ENCODE measurements at regions not wholly inside any gene's neighbourhood (a gene's known extent, or its start where the extent isn't known, plus 50 kb on each side); places are given as distances from the start of the nearest gene placed in this dataset.

GRCh38 chr7:153858355-153858754 lies 193.8 kb upstream of the DPP6 start:
- no peak for DNase-seq
- no peaks in the 10 kb centered on the region for H3K9me3 ChIP-seq
- H3K4me1 ChIP-seq = no peaks in the 10 kb centered on the region
- H3K36me3 ChIP-seq = no peaks in the 10 kb centered on the region
- no peaks in the 10 kb centered on the region for H3K27me3 ChIP-seq
- TF ChIP-seq POLR2A (IDR thresholded peaks at IDR 0.05) = no peak
- TF ChIP-seq CTCF (IDR thresholded peaks at IDR 0.05) = no peak
- no peak overlapping the region for H3K27ac ChIP-seq
- no peak overlapping the region for H3K4me3 ChIP-seq

- Histone ChIP-seq H3K27ac (no peak overlapping the region), H3K27me3 (no peaks in the 10 kb centered on the region), H3K4me1 (no peaks in the 10 kb centered on the region), H3K36me3 (no peaks in the 10 kb centered on the region), H3K4me3 (no peak overlapping the region), H3K9me3 (no peaks in the 10 kb centered on the region)
- no peak for DNase-seq
- TF ChIP-seq POLR2A (IDR thresholded peaks at IDR 0.05) = no peak
- no peak for TF ChIP-seq CTCF (IDR thresholded peaks at IDR 0.05)
These were observed 193.0 kb upstream of the DPP6 start for GRCh38 chr7:153859239-153859638.

- Histone ChIP-seq H3K9me3 (peaks cover 0 to 9% (median 2%) of the 10 kb centered on the region in 4 donors), H3K27me3 (no peaks in the 10 kb centered on the region), H3K27ac (no peak overlapping the region), H3K4me3 (peak overlapping the region in 1 of 4 donors; percentile 34), H3K4me1 (no peaks in the 10 kb centered on the region), H3K36me3 (no peaks in the 10 kb centered on the region)
- DNase-seq = no peak
- no peak for TF ChIP-seq POLR2A (IDR thresholded peaks at IDR 0.05)
- no peak for TF ChIP-seq CTCF (IDR thresholded peaks at IDR 0.05)
These were observed 165.4 kb upstream of the DPP6 start for GRCh38 chr7:153886506-153887441.

- TF ChIP-seq POLR2A (IDR thresholded peaks at IDR 0.05) (no peak), CTCF (IDR thresholded peaks at IDR 0.05) (no peak)
- peak overlapping the region in 1 of 4 donors; percentile 34 for H3K4me3 ChIP-seq
These were observed 164.2 kb upstream of the DPP6 start for GRCh38 chr7:153887749-153888569.

GRCh38 chr7:153891990-153892389 lies 160.2 kb upstream of the DPP6 start:
- Histone ChIP-seq H3K36me3 (no peaks in the 10 kb centered on the region), H3K27ac (no peak overlapping the region), H3K4me3 (no peak overlapping the region), H3K9me3 (peaks cover 0 to 2% (median 0%) of the 10 kb centered on the region in 4 donors), H3K4me1 (no peaks in the 10 kb centered on the region), H3K27me3 (no peaks in the 10 kb centered on the region)
- TF ChIP-seq CTCF (IDR thresholded peaks at IDR 0.05) (no peak), POLR2A (IDR thresholded peaks at IDR 0.05) (no peak)
- no peak for DNase-seq

More at GRCh38 chr7:153887749-153888569, 164.2 kb upstream of the DPP6 start:
- H3K4me1 ChIP-seq = no peaks in the 10 kb centered on the region
- no peaks in the 10 kb centered on the region for H3K27me3 ChIP-seq
- DNase-seq = no peak
- H3K9me3 ChIP-seq = peaks cover 0 to 9% (median 2%) of the 10 kb centered on the region in 4 donors
- H3K27ac ChIP-seq = no peak overlapping the region
- no peaks in the 10 kb centered on the region for H3K36me3 ChIP-seq

Data from Peyer's patch (tissue), 4 donors.